K562 (cell line): ENCODE measurements at regions not wholly inside any gene's neighbourhood (a gene's known extent, or its start where the extent isn't known, plus 50 kb on each side); places are given as distances from the start of the nearest gene placed in this dataset.

ENCODE experiments used
- ATAC-seq: fragments of 200-7000 bp; cut with Tn5 transposase; 3 replicates; pipeline ENCODE4 v1.9.1; 2020; ENCODE audit warnings: moderate library complexity
- BruUV-seq: library from RNA; stranded (reverse); fragments of 400-500 nt; replicated peaks from 2 replicates; lab custom pipeline; 2021; lab: Mats Ljungman, UMichigan
- CTCF ChIA-PET: fragments of 300-600 bp; formaldehyde crosslinking; extraction: SDS; loops from one replicate; lab custom pipeline; 2021; ENCODE audit warnings: low intra/inter-chr PET ratio; lab: Yijun Ruan, JAX
- POLR2A ChIA-PET: fragments of 300-600, 350-650 bp; sonication (Branson Sonifier 250); formaldehyde crosslinking; extraction: SDS; loops from one replicate; lab custom pipeline; 2021; ENCODE audit warnings: antibody characterized with exemption, inconsistent platforms; lab: Yijun Ruan, JAX
- DNase-seq, 4 experiments: peaks; one replicate each; pipeline versions ENCODE4 v3.0.0 to v3.0.0-alpha.2; 2011 to 2018; ENCODE audit warnings: low spot score in 3 of 4, mixed read lengths in 3 of 4; ENCODE audit errors: extremely low read depth in 1 of 4
- FAIRE-seq: peaks from 2 replicates; lab custom pipeline; 2011; peaks lifted over from hg19 to GRCh38; lab: Jason Lieb, UNC
- H2AFZ ChIP-seq: 2 replicates; pipeline ENCODE4 v1.6.0; 2011; ENCODE audit warnings: low read depth, low read length, control low read depth, inconsistent platforms
- H3K27ac ChIP-seq: fragments of 200-600 bp; 3 replicates; pipeline ENCODE4 v1.8.0; 2011; ENCODE audit warnings: low read depth, mild to moderate bottlenecking, control low read depth, inconsistent platforms, low read length, moderate library complexity, mixed read lengths; ENCODE audit errors: extremely low read depth
- H3K27me3 ChIP-seq, 2 experiments: fragments of 300-600 bp in 1 of 2; 2 replicates in 1 of 2; 3 replicates in 1 of 2; pipeline versions ENCODE4 v1.6.0 to v1.8.0; 2011; ENCODE audit warnings: inconsistent platforms in 2 of 2, low read length in 2 of 2, mild to moderate bottlenecking in 1 of 2, mixed read lengths in 1 of 2, moderate library complexity in 1 of 2; ENCODE audit not compliant: control insufficient read depth in 2 of 2, insufficient read depth in 2 of 2
- H3K36me3 ChIP-seq: fragments of 300-600 bp; 3 replicates; pipeline ENCODE4 v1.8.0; 2011; ENCODE audit warnings: mild to moderate bottlenecking, low read length, inconsistent platforms; ENCODE audit not compliant: control insufficient read depth, insufficient read depth
- H3K4me1 ChIP-seq, 2 experiments: fragments of 200-600 bp in 1 of 2; replicated peaks in 1 of 2; 2 replicates in 1 of 2; 3 replicates in 1 of 2; pipeline versions ENCODE4 v1.5.1 to v1.8.0; 2011; ENCODE audit warnings: inconsistent platforms in 2 of 2, low read length in 2 of 2, mild to moderate bottlenecking in 1 of 2, mixed read lengths in 1 of 2, moderate library complexity in 1 of 2; ENCODE audit not compliant: control insufficient read depth in 2 of 2, insufficient read depth in 2 of 2
- H3K4me2 ChIP-seq: 2 replicates; pipeline ENCODE4 v1.6.1; 2011; ENCODE audit warnings: low read length, control low read depth, inconsistent platforms, mixed read lengths; ENCODE audit not compliant: insufficient read depth
- H3K4me3 ChIP-seq: fragments of 200-600 bp; sonication (generic), shearing (Covaris generic); 2 replicates; pipeline ENCODE4 v1.5.1; 2016; ENCODE audit warnings: control low read depth, inconsistent platforms
- H3K79me2 ChIP-seq: fragments of 200-600 bp; 3 replicates; pipeline ENCODE4 v1.8.0; 2011; ENCODE audit warnings: low read length, inconsistent platforms; ENCODE audit not compliant: control insufficient read depth, insufficient read depth
- H3K9ac ChIP-seq, 2 experiments: 2 replicates each; pipeline versions ENCODE4 v1.6.0 to v1.6.1; 2011; ENCODE audit warnings: low read depth in 2 of 2, low read length in 2 of 2, control low read depth in 1 of 2, inconsistent platforms in 1 of 2, mild to moderate bottlenecking in 1 of 2, mixed read lengths in 1 of 2; ENCODE audit not compliant: insufficient read depth in 1 of 2
- H3K9me1 ChIP-seq: one replicate; pipeline ENCODE4 v1.6.0; 2011; ENCODE audit warnings: inconsistent platforms, mild to moderate bottlenecking, low read length, moderate library complexity; ENCODE audit not compliant: control insufficient read depth, insufficient read depth
- H3K9me3 ChIP-seq: replicated peaks from 2 replicates; pipeline ENCODE4 v1.5.1; 2011; ENCODE audit warnings: low read depth, low read length, inconsistent platforms; ENCODE audit not compliant: control insufficient read depth, insufficient read depth
- H4K20me1 ChIP-seq: replicated peaks from 2 replicates; pipeline ENCODE4 v1.6.1; 2011; ENCODE audit warnings: low read length, inconsistent platforms, mixed read lengths; ENCODE audit not compliant: control insufficient read depth, insufficient read depth
- CBFA2T3 ChIP-seq: fragments of 450-650 bp; IDR thresholded peaks from 2 replicates; pipeline ENCODE4 v1.6.1; 2017
- DNMT1 ChIP-seq: fragments of 450-650 bp; IDR thresholded peaks from 2 replicates; pipeline ENCODE4 v1.6.1; 2016; ENCODE audit warnings: antibody characterized with exemption, mild to moderate bottlenecking
- E2F6 ChIP-seq, 2 experiments: IDR thresholded peaks; 2 replicates each; pipeline ENCODE4 v1.6.1; 2011; ENCODE audit warnings: borderline replicate concordance in 1 of 2, control low read depth in 1 of 2, low read depth in 1 of 2, low read length in 1 of 2, mild to moderate bottlenecking in 1 of 2, mixed read lengths in 1 of 2, moderate library complexity in 1 of 2; ENCODE audit not compliant: insufficient read depth in 1 of 2, insufficient read length in 1 of 2, poor library complexity in 1 of 2, severe bottlenecking in 1 of 2; ENCODE audit errors: extremely low read depth in 1 of 2
- FOXP1 ChIP-seq: sonication (generic); formaldehyde crosslinking; IDR thresholded peaks from 2 replicates; pipeline ENCODE4 v1.8.0; 2022; ENCODE audit warnings: mild to moderate bottlenecking, missing genetic modification reagents
- HDAC6 ChIP-seq: IDR thresholded peaks from 2 replicates; pipeline ENCODE4 v1.6.1; 2012; ENCODE audit warnings: low read depth, mild to moderate bottlenecking, control low read depth, inconsistent platforms, low read length, moderate library complexity
- HEY1 ChIP-seq: fragments of 250-450 bp; sonication (Bioruptor Pico); IDR thresholded peaks from 2 replicates; pipeline ENCODE4 v1.5.0; 2020; ENCODE audit warnings: mild to moderate bottlenecking, moderate library complexity, borderline replicate concordance
- HIVEP1 ChIP-seq: fragments of 250-450 bp; sonication (Bioruptor Pico); IDR thresholded peaks from 2 replicates; pipeline ENCODE4 v1.4.0; 2020; ENCODE audit warnings: mild to moderate bottlenecking
- MTA2 ChIP-seq: fragments of 450-650 bp; IDR thresholded peaks from 2 replicates; pipeline ENCODE4 v1.6.1; 2016; ENCODE audit warnings: low read depth
- NFIC ChIP-seq: fragments of 450-650 bp; IDR thresholded peaks from 2 replicates; pipeline ENCODE4 v1.6.1; 2017; ENCODE audit warnings: mild to moderate bottlenecking, inconsistent platforms
- POLR2AphosphoS5 ChIP-seq: IDR thresholded peaks from 2 replicates; pipeline ENCODE4 v1.6.1; 2011; ENCODE audit warnings: mild to moderate bottlenecking, low read depth, low read length, moderate library complexity; ENCODE audit not compliant: control insufficient read depth, insufficient read depth
- TAF1 ChIP-seq: IDR thresholded peaks from 2 replicates; pipeline ENCODE4 v1.6.1; 2011; ENCODE audit warnings: mild to moderate bottlenecking, low read length, moderate library complexity; ENCODE audit not compliant: insufficient read depth, control insufficient read depth, severe bottlenecking; ENCODE audit errors: extremely low read depth
- TEAD4 ChIP-seq, 2 experiments: sonication (generic) in 1 of 2; formaldehyde crosslinking in 1 of 2; IDR thresholded peaks; 2 replicates each; pipeline versions ENCODE4 v1.6.1 to v1.8.0; 2012 to 2022; ENCODE audit warnings: borderline replicate concordance in 1 of 2, inconsistent platforms in 1 of 2, low read length in 1 of 2, mild to moderate bottlenecking in 1 of 2, missing genetic modification reagents in 1 of 2
- ZFP1 ChIP-seq: fragments of 450-650 bp; formaldehyde crosslinking; IDR thresholded peaks from 2 replicates; pipeline ENCODE4 v1.4.0; 2020; ENCODE audit warnings: mild to moderate bottlenecking, mixed read lengths
- ZNF551 ChIP-seq: fragments of 250-450 bp; sonication (Bioruptor Pico); IDR thresholded peaks from 2 replicates; pipeline ENCODE4 v1.5.0; 2021; ENCODE audit warnings: mild to moderate bottlenecking, moderate library complexity
- WGBS: fragments of 100-300 bp; shearing (Covaris generic); methylation state at CpG from one replicate; pipeline ENCODE4 v1.1.6; 2016; ENCODE audit warnings: low coverage, mixed read lengths; ENCODE audit not compliant: insufficient coverage; ENCODE audit errors: missing lambda C conversion rate; 5-methylcytosine and 5-hydroxymethylcytosine counted together
- in situ Hi-C: fragments of 300-500 bp; cut with MboI; formaldehyde crosslinking; loops from 4 replicates; pipeline ENCODE4 v1.15.0; 2018; ENCODE audit warnings: inconsistent platforms, mixed read lengths
- intact Hi-C: fragments of 100-400 bp; cut with micrococcal nuclease; formaldehyde crosslinking; loops from 2 replicates; pipeline ENCODE4 v1.14.2; 2022

DNA sequence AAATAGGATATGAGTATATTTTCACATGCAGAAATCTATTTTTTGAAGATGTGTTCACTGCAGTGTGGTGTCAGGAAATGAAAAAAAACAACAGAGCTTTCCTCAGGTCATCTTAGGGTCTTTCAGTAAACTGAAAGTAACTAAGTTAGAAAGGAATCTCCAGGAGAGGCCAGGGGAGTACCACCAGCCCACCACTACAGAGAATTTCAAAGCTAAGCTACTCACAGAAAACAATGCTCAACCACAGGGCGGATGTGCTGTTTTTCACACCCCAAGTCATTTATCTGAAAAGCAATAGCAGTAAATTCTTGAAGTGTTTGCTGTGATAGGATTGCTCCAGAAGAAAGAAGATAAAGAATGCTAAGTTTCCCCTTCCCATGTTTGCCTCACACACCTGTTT, 79.0 kb downstream of the IFNG start:
- Histone ChIP-seq H3K79me2 (no peaks in the 10 kb centered on the region), H3K4me1 (no peaks in the 10 kb centered on the region), H2AFZ (no peak overlapping the region), H3K27me3 (no peaks in the 10 kb centered on the region), H3K9me3 (no peaks in the 10 kb centered on the region), H4K20me1 (no peaks in the 10 kb centered on the region), H3K4me3 (no peak overlapping the region), H3K9me1 (no peaks in the 10 kb centered on the region), H3K4me2 (no peak overlapping the region), H3K27ac (no peak overlapping the region), H3K9ac (no peak overlapping the region), H3K36me3 (no peaks in the 10 kb centered on the region)
- FAIRE-seq: no peak
- POLR2A ChIA-PET: interaction anchor here (0.6 kb wide), 1 partner anchor 144 kb away, joined by 3 read pairs; no protein-coding TSS in a partner anchor
- 10% methylated on average over 1 of the region's 1 CpG for WGBS
- TF ChIP-seq TEAD4 (IDR thresholded peaks at IDR 0.05; ENCODE audit: low read length): no peak
- TF ChIP-seq TEAD4 (CRISPR knock-in tag; IDR thresholded peaks at IDR 0.05; ENCODE audit: borderline replicate concordance): no peak
- TF ChIP-seq MTA2: no peak
- TF ChIP-seq TAF1: no peak
- no peak for TF ChIP-seq ZFP1 (CRISPR knock-in tag)
- no peak for TF ChIP-seq DNMT1
- no peak for TF ChIP-seq ZNF551 (CRISPR knock-in tag)
- no peak for TF ChIP-seq POLR2AphosphoS5
- no peak for TF ChIP-seq HDAC6
- TF ChIP-seq HIVEP1 (CRISPR knock-in tag): no peak
- no peak for TF ChIP-seq CBFA2T3
- TF ChIP-seq HEY1: no peak
- no peak for TF ChIP-seq NFIC
- TF ChIP-seq E2F6 (IDR thresholded peaks at IDR 0.05; ENCODE audit: borderline replicate concordance in 1 of 2, extremely low read depth in 1 of 2, insufficient read depth in 1 of 2, insufficient read length in 1 of 2, low read depth in 1 of 2, low read length in 1 of 2, poor library complexity in 1 of 2, severe bottlenecking in 1 of 2): no peak
- no peak for TF ChIP-seq FOXP1 (CRISPR knock-in tag)
- no TSS peak for BruUV-seq
- CTCF ChIA-PET: interaction anchor here (0.6 kb wide), 1 partner anchor 741 kb away, joined by 4 read pairs; no protein-coding TSS in a partner anchor
- no peak for ATAC-seq
- no peak for DNase-seq
- intact Hi-C loops (no loop called here), in situ Hi-C loops (no loop called here)
